NCI-H748 (cell line): ENCODE measurements at regions not wholly inside any gene's neighbourhood (a gene's known extent, or its start where the extent isn't known, plus 50 kb on each side); places are given as distances from the start of the nearest gene placed in this dataset.

Experiments used
- DNase-seq: peaks from one replicate; lab custom pipeline; 2025; ENCODE audit not compliant: unreplicated experiment; lab: John Stamatoyannopoulos, UW

DNA sequence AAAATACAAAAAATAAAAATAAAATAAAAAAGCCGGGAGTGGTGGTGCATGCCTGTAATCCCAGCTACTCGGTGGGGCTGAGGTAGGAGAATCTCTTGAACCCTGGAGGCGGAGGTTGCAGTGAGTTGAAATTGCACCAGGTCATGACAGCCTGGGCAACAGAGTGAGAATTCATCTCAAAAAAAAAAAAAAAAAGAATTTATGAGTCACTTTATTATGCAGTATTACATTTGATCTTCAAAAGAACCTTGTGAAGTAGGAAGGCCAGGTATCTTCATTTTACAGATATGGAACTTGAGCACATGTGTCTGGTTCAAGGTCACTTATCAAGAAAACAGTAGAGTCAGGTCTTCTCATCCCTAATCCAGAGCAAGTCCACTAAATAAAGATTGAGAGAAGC, 459.4 kb upstream of the HNRNPA3 start:
- DNase-seq, result no peak

- DNase-seq, result no peak
These were observed 458.7 kb upstream of the HNRNPA3 start for GRCh38 chr2:176753752-176754474.

- DNase-seq, result no peak
These were observed 457.0 kb upstream of the HNRNPA3 start for GRCh38 chr2:176755537-176756135.

GRCh38 chr2:176758426-176758825, 454.2 kb upstream of the HNRNPA3 start:
- peak; percentile 16 for DNase-seq

DNA sequence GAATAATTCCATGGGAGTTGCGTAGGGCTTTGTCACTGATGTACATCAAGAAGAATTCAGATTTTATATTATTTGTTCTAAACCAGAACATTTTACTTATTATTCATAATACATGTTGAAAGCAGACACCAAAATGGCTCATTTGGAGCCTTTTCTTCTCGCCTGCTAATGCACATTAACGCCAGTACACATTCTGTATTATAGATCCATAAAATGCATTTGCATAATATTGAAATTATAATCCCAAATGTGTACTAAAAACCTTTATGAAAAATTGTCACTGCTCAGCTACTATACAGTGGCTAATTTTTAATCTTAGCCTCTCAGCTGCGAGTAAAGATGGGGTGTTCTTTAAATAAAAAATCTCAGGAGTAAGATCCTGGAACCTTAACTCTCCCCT, 452.2 kb upstream of the HNRNPA3 start:
- no peak for DNase-seq

GRCh38 chr2:176763130-176763529, 449.5 kb upstream of the HNRNPA3 start:
- DNase-seq, result no peak

DNA sequence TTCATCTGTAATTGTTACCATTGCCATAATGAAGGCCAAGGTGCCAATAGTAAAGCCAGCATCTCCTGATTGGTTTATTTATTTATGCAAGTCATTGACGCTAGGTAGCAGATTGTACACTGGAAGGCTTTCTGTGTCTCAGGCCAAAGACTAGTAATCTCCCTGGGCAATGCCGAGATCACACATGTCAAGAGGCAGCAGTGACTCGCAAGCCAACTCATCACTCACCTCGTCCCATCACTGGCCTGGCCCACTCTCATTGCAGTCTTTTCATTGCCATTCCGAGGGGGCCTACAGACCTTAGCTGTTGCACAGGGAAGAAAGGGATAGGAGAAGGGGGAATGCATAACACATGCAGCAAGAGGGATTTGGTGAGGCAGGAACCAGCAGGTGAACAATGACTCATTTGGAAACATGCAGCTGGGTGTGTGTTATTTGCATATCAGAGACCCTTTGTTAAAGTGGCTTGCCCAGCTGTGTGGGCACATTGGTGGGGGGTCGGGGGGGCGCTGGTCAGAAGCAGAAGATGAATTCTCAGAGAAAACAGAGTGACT, 448.7 kb upstream of the HNRNPA3 start:
- DNase-seq, result peak; percentile 78

GRCh38 chr2:176764921-176765320, 447.7 kb upstream of the HNRNPA3 start:
- no peak for DNase-seq

DNA sequence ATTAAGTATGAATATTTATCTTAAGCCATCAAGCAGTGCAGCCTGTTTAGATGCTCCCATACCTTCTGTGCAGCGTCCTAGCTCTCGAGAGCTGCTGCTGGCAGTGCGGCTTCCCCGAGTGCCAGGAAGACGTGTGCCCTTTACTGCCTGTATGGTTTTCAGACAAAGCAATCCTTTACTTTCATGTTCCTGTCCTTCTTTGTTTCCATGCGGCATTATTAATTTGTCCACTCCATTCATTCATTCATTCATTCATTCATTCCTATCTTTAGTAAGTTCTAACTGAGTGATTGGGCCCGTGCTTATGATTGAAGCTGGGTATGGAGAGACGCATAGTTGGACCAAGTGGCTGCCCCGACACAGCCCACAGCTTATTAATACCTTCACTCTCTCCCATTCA, 446.6 kb upstream of the HNRNPA3 start:
- no peak for DNase-seq

DNA sequence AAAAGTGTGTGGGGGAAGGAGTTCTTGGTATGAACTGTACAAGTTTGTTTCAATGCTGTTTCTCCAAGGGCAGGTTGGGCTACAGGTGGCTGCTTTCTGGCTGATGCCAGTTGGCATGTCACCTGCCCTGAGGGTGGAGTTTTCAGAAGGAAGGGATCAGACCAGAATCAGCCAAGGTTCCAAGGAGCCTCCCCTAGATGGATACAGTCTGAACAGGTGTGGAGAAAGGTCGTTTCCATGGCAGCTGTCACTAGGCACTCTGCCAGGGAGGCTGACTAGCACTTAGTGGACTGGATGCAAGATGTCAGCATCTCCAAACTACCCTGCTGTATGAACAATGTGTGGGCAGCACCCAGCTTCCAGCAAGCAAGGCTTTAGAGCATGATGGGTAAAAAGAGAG, 444.4 kb upstream of the HNRNPA3 start:
- DNase-seq, result peak; percentile 95

- DNase-seq, result no peak
These were observed 443.6 kb upstream of the HNRNPA3 start for GRCh38 chr2:176769021-176769420.

- no peak for DNase-seq
These were observed 442.9 kb upstream of the HNRNPA3 start for GRCh38 chr2:176769499-176770370.

- no peak for DNase-seq
These were observed 439.8 kb upstream of the HNRNPA3 start for GRCh38 chr2:176772816-176773215.

DNA sequence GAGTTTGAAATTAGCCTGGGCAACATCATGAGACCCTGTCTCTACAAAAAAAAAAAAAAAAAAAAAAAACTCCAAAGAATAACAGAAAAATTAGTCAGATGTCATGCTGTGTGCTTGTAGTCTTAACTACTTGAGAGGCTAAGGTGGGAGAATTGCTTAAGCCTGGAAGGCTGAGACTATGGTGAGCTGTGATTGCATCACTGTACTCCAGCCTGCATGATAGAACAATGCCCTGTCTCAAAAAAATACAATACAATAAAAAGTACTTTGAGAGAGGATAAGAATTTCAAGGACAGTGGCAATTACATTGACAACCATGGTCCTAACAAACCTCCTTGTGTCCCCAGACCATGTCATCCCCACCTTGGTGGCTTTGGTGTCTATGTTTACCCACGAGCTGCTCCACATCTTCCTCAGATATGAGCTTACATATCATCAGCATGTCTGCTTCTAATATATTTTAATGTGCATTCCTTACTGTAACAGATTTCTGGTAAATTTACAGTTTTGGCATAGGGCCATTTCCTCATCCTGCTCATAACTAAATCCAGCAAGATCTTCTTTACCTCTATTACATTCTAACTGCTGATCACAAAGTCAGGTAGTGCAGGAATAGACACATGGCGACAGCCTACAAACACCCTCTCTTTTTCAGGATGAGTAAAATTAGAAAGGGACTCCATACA, 437.7 kb upstream of the HNRNPA3 start:
- DNase-seq, result no peak

GRCh38 chr2:176777262-176777661, 435.3 kb upstream of the HNRNPA3 start:
- DNase-seq, result no peak

GRCh38 chr2:176779917-176780316, 432.7 kb upstream of the HNRNPA3 start:
- no peak for DNase-seq

DNA sequence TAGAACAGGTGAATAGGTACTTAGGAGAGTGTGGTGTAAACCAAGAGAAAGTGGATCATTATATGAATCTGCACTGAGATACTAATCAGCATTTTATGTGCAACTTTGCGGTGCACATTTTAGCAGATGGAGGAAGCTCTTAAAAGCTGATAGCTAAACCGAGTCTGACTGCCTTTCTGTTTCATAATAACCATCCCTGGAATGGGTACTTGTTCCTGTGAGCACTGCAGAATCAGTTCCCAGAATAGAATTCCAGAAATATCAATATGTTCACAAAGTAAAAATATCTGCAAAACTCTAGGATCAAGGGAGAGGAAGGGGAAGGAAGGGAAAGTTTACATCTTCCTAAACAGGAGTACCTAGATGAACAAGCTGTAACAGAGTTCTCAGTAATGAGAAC, 432.2 kb upstream of the HNRNPA3 start:
- DNase-seq, result no peak

- no peak for DNase-seq
These were observed 430.9 kb upstream of the HNRNPA3 start for GRCh38 chr2:176781570-176782217.

DNA sequence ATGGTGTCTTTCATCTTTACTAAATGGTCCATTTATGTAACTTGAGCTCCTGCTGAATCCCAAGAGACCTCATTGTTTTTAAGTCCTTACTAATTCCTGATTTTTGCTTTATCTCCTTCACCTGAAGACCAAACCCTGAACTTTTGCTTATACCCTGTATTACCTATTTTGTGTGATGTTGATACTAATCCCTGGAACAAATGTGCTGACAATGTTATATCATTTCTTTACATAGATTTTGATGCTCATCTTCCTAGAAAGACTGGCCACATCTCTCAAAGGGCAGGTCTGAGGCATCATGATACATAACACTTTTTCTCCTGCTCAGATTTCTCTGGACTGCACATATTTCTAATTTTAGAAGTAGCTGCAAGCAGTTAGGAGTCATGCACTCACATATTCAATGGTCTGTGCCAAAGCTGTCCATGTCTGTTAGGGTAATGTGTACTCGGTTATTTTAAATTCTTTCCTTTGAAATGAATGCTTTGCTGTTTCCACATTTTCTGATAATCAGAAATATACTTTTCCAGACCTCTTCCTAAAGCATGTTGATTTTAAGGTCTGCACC, 427.9 kb upstream of the HNRNPA3 start:
- no peak for DNase-seq

GRCh38 chr2:176789751-176790150, 422.8 kb upstream of the HNRNPA3 start:
- DNase-seq, result no peak
